IPS-NIHi11 (cell line): ENCODE measurements at regions not wholly inside any gene's neighbourhood (a gene's known extent, or its start where the extent isn't known, plus 50 kb on each side); places are given as distances from the start of the nearest gene placed in this dataset.
A peak's percentile ranks its signal among the peaks of the same experiment; 100 is the strongest.
"Not testable (repeated sequence)": the region's sequence is repeated elsewhere in the genome, so short reads cannot be mapped to it uniquely, and the experiment has no call there.

Experiments used
- DNase-seq: peaks from one replicate; pipeline ENCODE4 v3.0.0; 2012; ENCODE audit warnings: mixed read lengths, low spot score

DNA sequence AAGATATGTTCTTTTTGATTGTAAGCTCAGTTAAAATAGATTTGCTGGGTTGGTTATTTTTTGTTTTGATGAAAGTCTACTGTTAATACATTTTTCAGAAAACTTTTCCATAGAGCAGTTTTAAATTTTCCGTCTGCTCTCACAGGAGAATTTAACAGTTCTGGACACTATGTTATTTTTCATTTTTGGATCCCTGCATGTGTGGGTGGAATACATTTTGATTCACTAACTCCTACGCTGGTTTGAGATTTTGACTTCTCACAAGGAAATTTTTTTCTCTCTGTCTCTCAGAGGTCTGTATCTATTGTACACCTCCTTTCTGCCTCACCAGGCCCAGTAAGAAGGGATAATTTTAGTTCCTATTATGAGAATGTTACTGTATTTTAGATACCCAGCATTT is 502.4 kb downstream of the CDH10 start:
- no peak for DNase-seq

DNA sequence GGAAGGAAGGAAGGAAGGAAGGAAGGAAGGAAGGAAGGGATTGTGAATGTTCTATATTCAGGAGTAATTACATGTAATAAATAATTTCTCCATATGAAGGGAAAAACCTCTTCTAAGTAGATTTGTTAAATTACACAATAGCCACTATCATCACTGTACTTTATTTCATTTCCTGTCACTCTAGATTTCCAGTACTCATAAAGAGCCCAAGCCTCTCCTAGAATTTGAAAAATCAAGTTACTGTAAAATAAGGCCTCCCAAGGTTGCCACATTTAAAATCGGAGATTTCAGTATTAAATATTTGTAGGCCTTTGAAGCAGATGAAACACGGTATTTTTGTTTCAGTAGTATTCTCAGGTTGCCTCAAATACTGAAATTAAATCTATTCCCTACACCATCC is 499.0 kb downstream of the CDH10 start:
- no peak for DNase-seq

DNA sequence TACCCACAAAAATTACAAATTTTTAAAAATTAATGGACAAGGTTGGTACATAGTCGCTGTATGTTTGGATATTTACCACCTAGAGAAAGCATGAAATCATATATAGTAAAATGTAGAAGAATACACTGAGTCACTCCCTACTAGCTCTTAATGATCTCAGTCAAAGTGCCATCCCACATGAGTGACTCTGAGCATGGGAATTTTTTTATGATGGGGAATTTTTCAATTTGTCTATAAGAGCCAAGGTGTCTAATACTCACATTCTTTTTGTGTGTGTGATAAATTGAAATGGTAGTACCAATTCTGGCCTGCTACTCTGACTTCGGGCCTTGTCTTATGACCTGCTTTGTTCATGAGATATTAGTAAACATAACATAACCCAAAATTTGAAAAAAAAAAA is 483.2 kb downstream of the CDH10 start:
- no peak for DNase-seq

GRCh38 chr5:24162343-24162742 is 482.4 kb downstream of the CDH10 start:
- DNase-seq, result no peak

DNA sequence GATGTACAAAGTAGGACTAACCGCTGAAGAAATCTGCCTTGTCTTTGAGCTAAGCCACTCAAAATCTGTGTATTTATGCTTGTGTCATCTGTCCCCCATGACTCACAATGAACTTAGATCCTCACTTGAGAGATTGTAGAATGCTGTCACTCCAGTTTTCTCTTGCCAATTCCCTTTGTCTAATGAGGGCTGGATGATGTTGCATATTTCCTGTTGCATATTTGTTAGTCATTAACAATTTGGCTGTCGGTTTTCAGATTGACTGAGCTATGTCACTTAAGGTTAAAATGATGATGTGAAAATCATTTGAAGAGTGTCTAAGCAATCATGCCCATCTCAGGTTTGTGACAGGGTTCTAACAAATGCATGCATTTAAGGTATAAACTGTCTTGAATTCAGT is 481.7 kb downstream of the CDH10 start:
- DNase-seq, result no peak

- no peak for DNase-seq
Observed at GRCh38 chr5:24167806-24168205, 477.0 kb downstream of the CDH10 start.

DNA sequence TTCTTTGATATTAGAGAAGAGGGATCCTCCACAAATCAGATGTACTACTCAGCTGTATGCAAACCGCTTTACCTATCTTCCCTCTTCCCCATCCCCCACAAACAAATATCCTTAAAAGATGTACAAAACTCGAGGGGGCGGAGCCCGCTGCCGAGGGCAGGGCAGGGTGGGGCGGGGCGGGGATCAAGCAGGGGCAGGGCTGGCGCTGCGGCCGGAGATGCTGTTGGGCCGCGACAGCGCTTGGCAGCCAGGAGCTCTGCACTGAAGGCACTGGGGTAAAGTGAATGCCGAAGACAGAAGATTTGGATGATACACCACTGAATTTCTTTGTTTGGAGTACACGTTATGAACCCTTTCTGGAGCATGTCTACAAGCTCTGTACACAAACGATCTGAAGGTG is 474.8 kb downstream of the CDH10 start:
- no peak for DNase-seq

DNA sequence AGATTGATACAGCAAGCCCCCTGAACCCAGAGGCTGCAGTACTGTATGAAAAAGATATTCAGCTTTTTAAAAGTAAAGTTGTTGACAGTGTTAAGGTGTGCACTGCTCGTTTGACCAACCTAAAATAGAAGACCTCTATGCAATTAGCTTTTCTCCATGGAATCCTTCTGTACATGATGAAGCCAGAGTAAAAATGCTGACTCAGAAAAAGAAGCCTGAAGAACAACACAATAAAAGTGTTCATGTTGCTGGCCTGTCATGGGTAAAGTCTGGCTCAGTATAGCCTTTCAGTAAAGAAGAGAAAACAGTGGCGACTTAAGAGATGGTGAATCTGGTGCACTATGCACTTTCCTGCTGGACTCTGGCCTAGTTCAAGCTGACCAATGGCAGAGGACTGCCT is 473.8 kb downstream of the CDH10 start:
- DNase-seq, result not testable (repeated sequence)

DNA sequence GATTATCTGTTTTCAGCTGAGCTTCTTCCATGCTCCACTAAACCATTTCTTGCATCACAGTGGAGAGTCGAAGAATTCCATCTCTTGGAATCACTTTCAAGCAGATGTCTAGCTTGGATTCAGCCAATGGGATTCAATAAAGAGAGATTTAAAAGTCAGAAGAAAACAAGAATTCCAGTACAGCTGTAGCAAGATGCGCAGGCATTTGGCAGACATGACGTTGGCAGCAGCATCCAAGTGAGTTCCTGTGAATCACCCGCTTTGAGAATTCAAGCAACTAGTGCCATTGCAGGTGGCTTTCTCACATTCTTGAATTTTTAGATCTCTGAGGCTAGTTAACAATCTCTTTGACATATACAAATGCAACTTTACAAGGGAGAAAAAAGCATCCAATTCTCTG is 467.0 kb downstream of the CDH10 start:
- no peak for DNase-seq

DNA sequence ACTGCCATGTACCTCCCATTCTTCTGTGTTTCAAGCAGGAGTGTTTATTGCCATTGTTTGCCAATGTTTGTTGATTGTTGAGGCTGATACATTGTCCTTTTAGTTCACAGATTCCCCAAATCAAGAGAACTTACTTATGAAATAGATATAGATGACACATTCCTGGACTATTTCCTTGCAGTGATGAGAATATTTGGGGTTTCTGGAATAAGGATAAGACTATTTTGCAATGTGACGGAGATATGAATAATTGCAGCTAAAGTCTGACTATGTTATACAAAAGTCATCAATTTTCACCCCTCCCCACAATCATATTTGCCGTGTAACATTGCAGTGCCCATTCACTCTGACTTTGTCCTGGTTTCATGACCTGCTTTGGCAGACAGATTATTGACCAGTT is 460.8 kb downstream of the CDH10 start:
- no peak for DNase-seq

DNA sequence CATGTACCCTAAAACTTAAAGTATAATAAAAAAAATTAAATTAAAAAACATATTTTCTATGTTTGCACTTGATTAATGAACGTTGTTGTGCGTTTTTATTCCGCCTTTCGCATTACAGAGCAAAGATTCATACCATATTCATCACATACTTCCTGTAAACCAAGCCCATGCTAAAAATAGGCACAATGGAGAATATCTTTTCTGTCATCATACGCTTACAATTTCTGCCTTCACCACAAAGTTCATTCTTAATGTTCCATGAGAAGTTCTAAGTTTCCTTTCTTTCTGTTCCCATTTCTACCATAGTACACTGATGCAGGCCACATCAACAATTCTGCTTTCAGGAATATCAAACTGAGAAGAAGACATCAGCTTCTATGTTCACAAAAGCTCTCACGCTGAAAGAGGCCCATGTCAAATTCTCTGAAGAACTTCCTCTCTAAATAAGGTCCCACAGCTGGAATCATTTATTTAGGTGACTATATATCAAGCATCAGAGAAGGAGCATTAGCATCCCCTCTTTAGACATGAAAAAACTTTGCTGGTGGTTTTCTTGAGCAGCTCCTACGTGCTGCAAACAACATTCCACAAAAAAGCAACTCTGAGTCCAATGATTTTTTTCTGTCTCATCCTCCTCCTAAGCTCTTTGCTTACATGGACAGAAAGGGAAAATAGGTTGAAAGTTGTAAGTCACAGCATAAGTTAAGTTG is 456.4 kb downstream of the CDH10 start:
- DNase-seq, result no peak

DNA sequence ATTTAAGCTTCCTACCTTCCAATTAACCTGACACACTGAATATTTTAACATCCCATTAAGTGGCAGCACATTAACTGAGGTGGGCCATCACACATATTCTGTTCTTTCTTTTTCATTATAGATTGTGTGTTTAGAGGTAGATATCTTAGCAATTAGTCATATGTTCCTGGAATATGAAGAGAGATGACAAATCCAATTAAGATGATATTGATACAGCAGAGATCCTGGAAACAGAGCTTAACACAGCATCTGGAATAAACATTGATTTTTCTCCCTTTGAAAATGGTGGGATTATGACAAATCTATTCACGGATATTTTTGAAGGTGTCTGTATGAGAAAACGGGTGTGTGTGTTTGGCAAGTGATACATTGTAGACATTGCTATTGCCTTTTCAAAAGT is 448.0 kb downstream of the CDH10 start:
- no peak for DNase-seq

GRCh38 chr5:24208686-24209106 is 436.1 kb downstream of the CDH10 start:
- DNase-seq, result peak; percentile 22

GRCh38 chr5:24215114-24215513 is 429.7 kb downstream of the CDH10 start:
- no peak for DNase-seq

DNA sequence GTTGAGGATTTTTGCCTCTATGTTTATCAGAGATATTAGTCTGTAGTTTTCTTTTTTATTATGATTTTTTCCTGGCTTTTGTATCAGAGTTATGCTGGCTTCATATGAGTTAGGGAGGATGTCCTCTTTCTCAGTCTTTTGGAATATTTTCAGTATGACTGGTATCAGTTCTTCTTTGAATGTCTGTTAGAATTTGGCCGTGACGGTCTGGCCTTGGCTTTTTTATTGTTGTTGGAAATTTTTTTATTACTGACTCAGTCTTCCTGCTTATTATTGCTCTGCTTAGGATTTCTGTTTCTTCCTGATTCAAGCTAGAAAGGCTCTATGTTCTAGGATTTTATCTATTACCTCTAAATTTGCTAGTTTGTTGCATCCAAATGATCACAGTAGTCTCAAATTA is 421.9 kb downstream of the CDH10 start:
- DNase-seq, result no peak

- no peak for DNase-seq
Observed at GRCh38 chr5:24225051-24225450, 419.7 kb downstream of the CDH10 start.

DNA sequence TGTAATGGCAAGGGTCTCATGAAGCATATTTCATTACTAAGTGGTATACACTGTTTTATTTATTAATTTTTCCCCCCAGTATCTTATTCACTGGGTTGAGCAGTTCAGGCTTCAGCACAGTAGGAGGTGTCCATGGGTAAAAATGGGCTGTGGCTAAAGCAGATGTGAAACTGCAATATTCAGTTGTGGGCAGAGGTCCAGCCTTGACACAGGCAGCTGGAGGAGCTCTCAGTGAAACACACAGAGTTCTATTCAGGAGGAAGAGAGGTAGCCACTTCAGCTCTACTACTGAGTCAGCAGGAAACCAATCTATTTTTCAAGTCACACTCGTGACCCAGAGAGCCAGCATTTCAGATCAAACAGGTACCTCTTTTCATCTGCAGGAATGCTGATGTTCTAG is 418.3 kb downstream of the CDH10 start:
- DNase-seq, result no peak

GRCh38 chr5:24227881-24228280 is 416.9 kb downstream of the CDH10 start:
- DNase-seq, result not testable (repeated sequence)

- no peak for DNase-seq
Observed at GRCh38 chr5:24232041-24232440, 412.7 kb downstream of the CDH10 start.

DNA sequence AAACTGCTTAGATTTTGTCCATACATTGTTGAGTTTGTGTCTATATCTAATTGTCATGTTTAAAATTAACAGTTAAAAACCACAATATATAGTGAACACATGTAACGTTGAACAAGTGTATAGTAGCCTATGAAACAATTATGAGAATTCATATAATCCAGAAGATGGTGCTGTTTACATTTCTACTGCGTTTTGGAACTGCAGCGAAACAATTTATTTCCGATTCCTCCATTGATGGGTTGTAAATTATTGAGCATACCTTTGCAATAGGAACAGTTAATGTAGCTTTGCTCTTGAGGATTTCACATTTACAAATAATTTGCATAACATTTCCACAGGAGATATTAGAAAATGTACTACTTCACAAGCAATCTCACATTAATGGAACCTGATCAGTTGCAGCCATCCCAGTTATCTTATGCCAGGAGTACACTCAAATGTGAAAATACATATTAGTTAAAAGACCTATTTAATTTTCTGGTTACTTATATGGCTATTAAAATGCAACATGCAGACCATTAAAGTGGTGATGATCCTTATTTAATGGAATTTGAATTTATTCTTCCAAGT is 411.8 kb downstream of the CDH10 start:
- DNase-seq, result no peak

GRCh38 chr5:24235946-24236345 is 408.8 kb downstream of the CDH10 start:
- no peak for DNase-seq

GRCh38 chr5:24245821-24246220 is 399.0 kb downstream of the CDH10 start:
- DNase-seq, result no peak

GRCh38 chr5:24264547-24264946 is 380.2 kb downstream of the CDH10 start:
- DNase-seq, result no peak

- DNase-seq, result no peak
Observed at GRCh38 chr5:24265306-24265705, 379.5 kb downstream of the CDH10 start.
